Mesothelial cell of epicardium (in vitro differentiated cells): ENCODE measurements at regions not wholly inside any gene's neighbourhood (a gene's known extent, or its start where the extent isn't known, plus 50 kb on each side); places are given as distances from the start of the nearest gene placed in this dataset.

Source experiments
- DNase-seq, 2 experiments: peaks; one replicate each; pipeline ENCODE4 v3.0.0; 2021; ENCODE audit warnings: low spot score in 2 of 2; ENCODE audit not compliant: unreplicated experiment in 2 of 2
- H3K27ac Mint-ChIP-seq: 2 replicates; pipeline ENCODE4 v1.8.0; 2021; ENCODE audit warnings: mixed read lengths
- H3K27me3 Mint-ChIP-seq: 2 replicates; pipeline ENCODE4 v1.8.0; 2021; ENCODE audit warnings: low read depth, mixed read lengths
- H3K36me3 Mint-ChIP-seq: 2 replicates; pipeline ENCODE4 v1.8.0; 2021; ENCODE audit warnings: mixed read lengths
- H3K4me1 Mint-ChIP-seq: 2 replicates; pipeline ENCODE4 v1.8.0; 2021; ENCODE audit warnings: mixed read lengths
- H3K4me3 Mint-ChIP-seq: 2 replicates; pipeline ENCODE4 v1.8.0; 2021; ENCODE audit warnings: mild to moderate bottlenecking, moderate library complexity, mixed read lengths
- H3K9me3 Mint-ChIP-seq: 2 replicates; pipeline ENCODE4 v1.8.0; 2021; ENCODE audit warnings: mixed read lengths
- CTCF ChIP-seq: fragments of 200-600 bp; sonication (generic); IDR thresholded peaks from one replicate; pipeline ENCODE4 v1.5.0; 2021; ENCODE audit warnings: antibody characterized with exemption; ENCODE audit not compliant: unreplicated experiment

GRCh38 chr4:138655985-138656384, 359.6 kb upstream of the NOCT start:
- H3K36me3 Mint-ChIP-seq: no peaks in the 10 kb centered on the region

GRCh38 chr4:138655286-138655685, 360.3 kb upstream of the NOCT start:
- no peak overlapping the region for H3K4me3 Mint-ChIP-seq
- H3K36me3 Mint-ChIP-seq: no peaks in the 10 kb centered on the region
- H3K27ac Mint-ChIP-seq: no peak overlapping the region
- H3K27me3 Mint-ChIP-seq: peaks cover 13% of the 10 kb centered on the region
- H3K4me1 Mint-ChIP-seq: no peaks in the 10 kb centered on the region
- no peak for TF ChIP-seq CTCF
- no peak for DNase-seq
- H3K9me3 Mint-ChIP-seq: peaks cover 11% of the 10 kb centered on the region

More at GRCh38 chr4:138655985-138656384, 359.6 kb upstream of the NOCT start:
- peaks cover 11% of the 10 kb centered on the region for H3K9me3 Mint-ChIP-seq
- no peaks in the 10 kb centered on the region for H3K4me1 Mint-ChIP-seq
- no peak for TF ChIP-seq CTCF
- no peak overlapping the region for H3K4me3 Mint-ChIP-seq
- no peak overlapping the region for H3K27ac Mint-ChIP-seq
- DNase-seq: no peak
- peaks cover 13% of the 10 kb centered on the region for H3K27me3 Mint-ChIP-seq

- no peak for TF ChIP-seq CTCF
- no peak overlapping the region for H3K4me3 Mint-ChIP-seq
- DNase-seq: no peak
- H3K27me3 Mint-ChIP-seq: no peaks in the 10 kb centered on the region
- H3K9me3 Mint-ChIP-seq: peaks cover 11% of the 10 kb centered on the region
- no peaks in the 10 kb centered on the region for H3K4me1 Mint-ChIP-seq
- no peak overlapping the region for H3K27ac Mint-ChIP-seq
- H3K36me3 Mint-ChIP-seq: no peaks in the 10 kb centered on the region
Observed at GRCh38 chr4:138650929-138651448, 364.6 kb upstream of the NOCT start.

- H3K36me3 Mint-ChIP-seq: no peaks in the 10 kb centered on the region
- H3K9me3 Mint-ChIP-seq: peaks cover 11% of the 10 kb centered on the region
- no peak for TF ChIP-seq CTCF
- H3K4me1 Mint-ChIP-seq: no peaks in the 10 kb centered on the region
- DNase-seq: no peak
- H3K27me3 Mint-ChIP-seq: no peaks in the 10 kb centered on the region
- no peak overlapping the region for H3K27ac Mint-ChIP-seq
- H3K4me3 Mint-ChIP-seq: no peak overlapping the region
Observed at GRCh38 chr4:138650495-138650894, 365.1 kb upstream of the NOCT start.

- H3K36me3 Mint-ChIP-seq: no peaks in the 10 kb centered on the region
- peaks cover 14% of the 10 kb centered on the region for H3K4me1 Mint-ChIP-seq
- H3K4me3 Mint-ChIP-seq: no peak overlapping the region
- TF ChIP-seq CTCF: no peak
- no peaks in the 10 kb centered on the region for H3K27me3 Mint-ChIP-seq
- H3K27ac Mint-ChIP-seq: no peak overlapping the region
- peaks cover 8% of the 10 kb centered on the region for H3K9me3 Mint-ChIP-seq
- no peak for DNase-seq
Observed at GRCh38 chr4:138647433-138647832, 368.1 kb upstream of the NOCT start.

GRCh38 chr4:138646383-138646782, 369.2 kb upstream of the NOCT start:
- Mint-ChIP-seq H3K27me3 (no peaks in the 10 kb centered on the region), H3K36me3 (no peaks in the 10 kb centered on the region), H3K9me3 (peaks cover 2% of the 10 kb centered on the region), H3K4me1 (peaks cover 14% of the 10 kb centered on the region), H3K27ac (no peak overlapping the region), H3K4me3 (no peak overlapping the region)
- TF ChIP-seq CTCF: no peak
- DNase-seq: no peak
